CD4-positive, alpha-beta T cell treated with Interferon gamma for 1 hour (primary cell): ENCODE measurements at regions not wholly inside any gene's neighbourhood (a gene's known extent, or its start where the extent isn't known, plus 50 kb on each side); places are given as distances from the start of the nearest gene placed in this dataset.
"Not testable (repeated sequence)": the region's sequence is repeated elsewhere in the genome, so short reads cannot be mapped to it uniquely, and the experiment has no call there.

Experiments
- DNase-seq: peaks from one replicate; pipeline ENCODE4 v3.0.0-alpha.2; 2020

DNA sequence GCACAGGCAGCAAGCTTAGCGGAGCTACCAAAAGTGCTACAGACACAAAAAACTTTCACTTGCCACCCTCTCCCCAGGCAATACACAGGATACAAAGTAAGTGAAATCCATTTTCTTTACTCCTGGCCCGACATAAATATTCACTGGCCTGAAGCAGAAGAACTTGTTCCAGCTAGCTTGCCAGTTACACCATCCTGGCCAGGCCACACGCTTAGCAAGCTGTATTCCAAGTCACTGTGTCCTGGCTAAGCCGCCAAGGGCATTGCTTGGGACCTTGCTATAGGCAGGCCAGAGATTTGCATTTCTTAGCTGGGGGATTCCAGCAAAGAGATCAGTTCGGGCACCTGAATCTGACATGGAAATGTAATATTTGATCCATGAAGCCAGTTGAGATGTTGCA is 71.0 kb upstream of the SLC1A3 start:
- no peak for DNase-seq

GRCh38 chr5:36535859-36536615 is 70.4 kb upstream of the SLC1A3 start:
- DNase-seq: no peak

DNA sequence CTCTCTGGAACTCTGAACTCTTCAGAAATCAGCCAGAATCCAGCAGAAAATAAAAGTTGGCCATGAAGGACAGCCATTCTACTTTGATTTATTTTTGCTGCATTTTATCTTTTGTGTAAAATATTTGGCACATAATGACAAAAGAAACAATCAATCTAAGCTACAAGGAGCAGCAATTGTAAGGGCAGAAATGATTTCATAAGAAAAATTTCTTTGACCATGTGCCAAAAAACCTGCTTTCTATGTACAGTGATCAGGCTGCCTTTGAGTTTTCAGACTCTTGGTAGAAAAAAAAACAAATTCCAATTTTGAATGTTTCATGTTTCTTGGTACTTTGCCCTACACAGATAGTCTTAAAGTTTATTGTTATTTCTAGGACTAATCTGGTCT is 69.8 kb upstream of the SLC1A3 start:
- DNase-seq: no peak

DNA sequence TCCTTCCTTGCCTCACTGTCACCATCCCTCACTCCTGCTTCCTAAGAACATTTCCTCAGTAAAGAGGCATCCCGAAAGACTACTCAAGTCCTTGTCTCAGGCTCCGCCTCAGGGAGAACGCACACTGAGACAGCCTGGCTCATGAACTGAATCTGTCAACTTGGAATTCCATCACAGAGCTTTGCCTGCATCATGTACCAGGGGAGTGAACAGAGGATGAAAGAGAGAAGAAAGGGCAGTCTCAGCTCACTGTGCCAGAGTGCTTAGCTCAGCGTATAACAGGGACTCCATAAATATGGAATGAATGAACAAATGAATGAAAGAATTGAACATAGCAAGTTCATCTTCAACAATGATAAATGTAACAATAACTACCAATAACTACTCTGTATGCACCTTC is 68.7 kb upstream of the SLC1A3 start:
- DNase-seq: no peak

GRCh38 chr5:36552651-36553393 is 53.6 kb upstream of the SLC1A3 start:
- no peak for DNase-seq

GRCh38 chr5:36555035-36555434 is 51.4 kb upstream of the SLC1A3 start:
- DNase-seq: not testable (repeated sequence)
